ENCODE measurements at regions not wholly inside any gene's neighbourhood (a gene's known extent, or its start where the extent isn't known, plus 50 kb on each side); places are given as distances from the start of the nearest gene placed in this dataset.
"Not testable (repeated sequence)": the region's sequence is repeated elsewhere in the genome, so short reads cannot be mapped to it uniquely, and the experiment has no call there.

GRCh38 chr2:144796164-144796563, 276.2 kb upstream of the ZEB2 start:
- FAIRE-seq: no peak

- FAIRE-seq: no peak
Observed at GRCh38 chr2:144785253-144785652, 265.3 kb upstream of the ZEB2 start.

GRCh38 chr2:144780983-144781382, 261.1 kb upstream of the ZEB2 start:
- no peak for FAIRE-seq

- FAIRE-seq: no peak
Observed at GRCh38 chr2:144776766-144777165, 256.8 kb upstream of the ZEB2 start.

DNA sequence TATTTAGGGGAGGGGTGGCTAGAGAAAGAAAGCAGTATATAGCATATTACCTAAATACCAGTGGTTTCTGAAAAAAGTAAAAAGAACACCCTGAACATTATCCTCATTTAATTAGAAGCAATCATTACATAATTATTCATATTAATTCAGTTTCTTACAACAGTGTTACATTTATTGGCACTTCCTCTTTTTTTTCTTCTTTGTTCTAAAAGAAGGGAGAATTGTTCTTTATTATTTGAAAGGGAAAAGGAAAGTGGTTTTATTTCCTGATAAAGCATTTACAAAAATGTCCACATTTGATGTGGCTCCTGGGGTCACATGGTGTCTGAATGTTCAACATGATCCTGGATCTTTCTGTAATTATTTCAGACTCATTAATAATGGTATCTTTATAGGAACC, 254.9 kb upstream of the ZEB2 start:
- no peak for FAIRE-seq

- no peak for FAIRE-seq
Observed at GRCh38 chr2:144771348-144771747, 251.4 kb upstream of the ZEB2 start.

DNA sequence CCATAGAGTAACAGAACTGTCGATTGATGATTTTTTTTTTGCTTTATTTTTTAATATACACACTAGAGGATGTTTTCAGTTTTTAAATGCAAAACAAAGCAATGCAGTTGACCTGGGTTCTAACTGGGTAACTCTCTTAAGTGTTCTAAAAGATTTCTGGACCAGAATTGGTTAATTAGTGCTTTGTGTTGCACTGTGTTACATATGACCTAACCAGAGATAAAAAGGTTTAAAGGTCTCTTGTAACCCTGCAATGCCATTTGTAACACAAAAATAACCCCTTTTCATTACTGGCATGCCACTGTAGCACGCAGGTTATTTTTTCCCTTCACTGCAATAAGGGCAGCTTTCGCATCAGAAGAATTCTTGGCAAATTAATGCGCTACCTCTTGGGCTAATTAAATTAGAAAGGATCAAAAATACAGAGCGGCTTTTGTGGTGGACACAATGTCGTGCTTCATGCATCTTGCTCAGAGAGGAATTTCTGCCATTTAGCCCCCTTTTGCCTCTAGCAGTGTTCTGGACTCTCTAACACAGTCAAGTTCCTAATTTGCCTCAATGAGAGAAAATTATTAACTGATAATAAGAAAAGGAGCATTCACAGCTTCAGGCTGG, 250.8 kb upstream of the ZEB2 start:
- no peak for FAIRE-seq

GRCh38 chr2:144760939-144761338, 241.0 kb upstream of the ZEB2 start:
- FAIRE-seq: not testable (repeated sequence)

- FAIRE-seq: no peak
Observed at GRCh38 chr2:144759746-144760145, 239.8 kb upstream of the ZEB2 start.

DNA sequence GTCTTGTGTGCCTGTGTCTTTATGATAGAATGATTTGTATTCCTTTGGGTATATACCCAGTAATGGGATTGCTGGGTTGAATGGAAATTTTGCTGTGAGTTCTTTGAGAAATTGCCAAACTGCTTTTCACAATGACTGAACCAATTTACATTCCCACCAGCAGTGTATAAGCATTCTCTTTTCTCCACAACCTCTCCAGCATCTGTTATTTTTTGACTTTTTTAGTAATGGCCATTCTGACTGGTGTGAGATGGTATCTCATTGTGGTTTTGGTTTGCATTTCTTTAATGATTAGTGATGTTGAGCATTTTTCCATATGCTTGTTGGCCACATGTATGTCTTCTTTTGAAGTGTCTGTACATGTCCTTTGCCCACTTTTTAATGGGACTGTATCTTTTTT, 238.3 kb upstream of the ZEB2 start:
- FAIRE-seq: not testable (repeated sequence)

- no peak for FAIRE-seq
Observed at GRCh38 chr2:144753416-144753815, 233.5 kb upstream of the ZEB2 start.

DNA sequence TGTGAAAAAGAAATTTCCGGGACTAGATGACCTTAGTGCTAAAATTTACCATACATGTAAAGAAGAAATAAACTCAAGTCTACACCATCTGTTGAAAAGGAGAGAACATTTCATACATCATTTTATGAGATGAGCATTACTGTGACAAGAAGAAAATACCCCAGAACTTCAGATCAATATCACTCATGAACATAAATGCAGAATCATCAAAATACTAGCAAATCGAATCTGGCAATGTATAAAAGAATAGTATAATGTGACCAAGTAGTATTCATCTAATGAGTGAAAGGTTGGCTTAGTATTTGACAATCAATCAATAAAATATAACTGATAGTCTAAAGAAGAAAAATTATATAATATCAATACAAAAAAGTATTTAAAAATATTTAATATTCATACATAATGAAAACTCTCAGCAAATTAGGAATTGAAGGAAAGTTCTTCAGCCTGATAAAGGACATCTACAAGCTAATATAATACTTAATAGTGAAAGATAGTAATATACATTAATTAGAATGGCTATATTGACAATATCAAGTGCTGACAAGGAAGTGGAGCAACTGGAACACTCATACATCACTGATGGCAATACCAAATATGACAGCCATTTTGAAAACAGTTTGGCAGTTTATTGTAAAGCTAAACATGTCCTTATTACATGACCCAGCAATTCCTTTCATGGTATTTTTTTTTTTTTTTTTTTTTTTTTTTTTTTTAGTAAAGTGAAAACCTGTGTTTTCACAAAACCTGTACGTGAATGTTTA, 231.4 kb upstream of the ZEB2 start:
- FAIRE-seq: peak; percentile 51

DNA sequence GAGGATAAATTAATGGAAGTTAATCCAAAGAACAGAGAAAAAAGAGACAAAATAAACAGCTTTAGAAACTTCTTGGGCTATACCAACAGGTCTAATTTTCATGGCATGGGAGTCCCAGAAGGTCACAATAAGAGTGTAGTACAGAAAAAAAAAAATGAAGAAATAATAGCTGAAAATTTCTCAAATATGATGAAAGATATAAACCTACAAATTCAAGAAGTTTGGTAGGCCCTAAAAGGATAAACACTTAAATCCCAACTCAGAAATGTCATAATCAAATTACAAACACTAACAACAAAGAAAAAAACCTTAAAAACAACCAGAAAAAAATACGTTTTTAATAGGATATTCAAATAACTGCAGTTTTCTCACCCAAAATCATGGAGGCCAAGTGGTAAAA, 229.3 kb upstream of the ZEB2 start:
- no peak for FAIRE-seq

GRCh38 chr2:144748443-144748842, 228.5 kb upstream of the ZEB2 start:
- FAIRE-seq: no peak

- no peak for FAIRE-seq
Observed at GRCh38 chr2:144747571-144747970, 227.7 kb upstream of the ZEB2 start.

- FAIRE-seq: no peak
Observed at GRCh38 chr2:144745424-144745823, 225.5 kb upstream of the ZEB2 start.

DNA sequence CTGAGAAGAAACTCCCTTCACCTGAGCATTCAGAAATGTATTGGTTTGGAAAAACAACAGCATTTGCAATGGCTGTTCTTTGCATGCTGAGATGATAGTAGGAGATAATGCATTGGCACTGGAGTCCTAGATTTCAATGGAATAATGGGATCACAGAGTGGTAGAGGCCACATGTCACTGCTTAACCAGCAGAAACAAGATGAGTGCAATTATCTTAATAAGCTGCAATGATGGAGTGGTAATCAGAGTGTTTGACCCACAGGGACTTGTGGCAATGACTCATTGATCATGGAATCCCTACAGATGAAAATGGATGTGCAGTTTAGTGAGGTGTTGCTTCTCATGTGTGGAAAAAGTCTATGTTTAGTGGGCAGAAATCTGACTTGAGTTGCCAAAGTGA, 218.8 kb upstream of the ZEB2 start:
- FAIRE-seq: no peak

GRCh38 chr2:144730711-144731110, 210.8 kb upstream of the ZEB2 start:
- FAIRE-seq: no peak

- FAIRE-seq: not testable (repeated sequence)
Observed at GRCh38 chr2:144724460-144724859, 204.5 kb upstream of the ZEB2 start.

DNA sequence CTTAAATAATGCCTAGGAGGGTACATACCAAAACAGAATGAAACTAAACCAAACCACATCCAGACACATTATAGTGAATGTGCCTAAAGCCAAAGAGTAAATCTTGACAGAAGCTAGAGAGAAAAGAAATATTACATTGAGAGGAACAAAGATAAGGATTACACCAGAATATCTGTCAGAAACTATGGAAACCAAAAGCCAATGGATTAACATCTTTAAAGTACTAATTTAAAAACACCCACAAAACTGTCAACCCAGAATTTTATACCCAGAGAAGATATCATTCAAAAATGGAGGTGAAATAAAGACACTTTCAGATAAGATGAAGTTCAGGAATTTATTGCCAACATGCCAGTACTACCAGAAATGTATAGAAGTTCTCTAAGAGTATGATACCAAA, 198.5 kb upstream of the ZEB2 start:
- no peak for FAIRE-seq

GRCh38 chr2:144715992-144716391, 196.1 kb upstream of the ZEB2 start:
- no peak for FAIRE-seq

- FAIRE-seq: no peak
Observed at GRCh38 chr2:144713410-144713809, 193.5 kb upstream of the ZEB2 start.

DNA sequence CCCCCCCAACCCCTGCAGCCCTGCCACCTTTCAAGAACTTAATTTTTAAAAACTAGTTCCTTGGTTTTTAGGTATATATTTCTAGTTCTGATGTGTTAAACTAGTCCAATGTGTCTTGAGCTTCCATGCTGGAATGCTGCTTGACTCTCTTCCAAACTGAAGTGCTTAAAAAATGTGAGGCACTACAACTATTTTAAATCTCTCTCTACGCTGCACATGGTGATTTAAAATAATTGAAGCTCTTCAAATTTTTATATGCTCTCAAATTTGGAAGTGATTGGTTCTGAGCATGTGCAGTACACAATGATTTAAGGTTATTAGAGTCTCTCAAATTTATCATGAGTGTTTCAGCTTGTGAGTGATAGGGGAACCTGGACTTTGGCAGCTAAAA, 192.6 kb upstream of the ZEB2 start:
- FAIRE-seq: no peak

DNA sequence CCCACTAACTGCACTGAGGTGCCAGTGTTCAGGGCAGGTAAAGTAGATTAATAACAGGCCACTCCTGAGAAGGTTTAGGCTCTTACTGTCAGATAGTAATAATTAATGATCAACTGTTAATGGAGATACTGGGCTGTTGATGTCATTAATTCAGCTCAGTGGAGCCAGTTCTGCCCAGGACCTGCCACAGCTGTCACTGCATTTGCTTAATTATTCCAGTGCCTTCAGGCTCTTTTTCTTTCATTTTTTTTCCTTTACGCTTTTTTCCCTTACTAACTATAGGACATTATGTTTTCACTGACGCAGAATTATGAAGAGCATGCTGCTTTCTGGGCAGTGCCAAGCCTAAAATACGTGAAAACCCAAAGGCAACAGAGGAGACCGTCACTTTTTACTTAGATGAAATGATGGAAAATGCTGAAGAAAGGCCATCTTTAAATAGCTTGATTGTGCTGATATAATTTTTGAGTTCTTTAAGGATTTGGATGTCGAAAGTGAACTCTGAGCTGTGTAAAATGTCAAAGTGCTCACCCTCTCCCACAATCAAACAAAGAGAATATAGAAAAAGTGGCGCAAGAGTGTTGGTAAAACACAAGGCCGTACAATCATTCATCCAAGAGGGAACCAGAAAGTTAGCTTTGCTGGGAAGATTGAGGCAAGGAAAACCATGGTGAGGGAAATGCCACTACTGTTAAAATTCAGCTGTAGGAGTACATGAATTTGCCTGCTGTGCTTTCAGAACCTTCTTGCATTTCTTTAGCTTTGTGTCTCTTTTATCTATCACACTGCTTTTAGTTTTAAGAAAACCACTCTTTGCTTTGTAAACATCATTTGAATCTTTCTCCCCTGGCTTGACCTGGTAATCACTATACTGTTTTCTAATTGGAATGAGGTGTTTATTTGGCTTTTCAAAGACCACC, 192.0 kb upstream of the ZEB2 start:
- no peak for FAIRE-seq

Measured in TTC549 (cell line).